Rectal smooth muscle tissue (tissue), 1 donor: ENCODE measurements at regions not wholly inside any gene's neighbourhood (a gene's known extent, or its start where the extent isn't known, plus 50 kb on each side); places are given as distances from the start of the nearest gene placed in this dataset.

Experiments used
- H3K27ac ChIP-seq: one replicate; pipeline ENCODE4 v1.7.0; 2013; ENCODE audit warnings: low read depth, low read length, inconsistent platforms
- H3K27me3 ChIP-seq: one replicate; pipeline ENCODE4 v1.7.0; 2013; ENCODE audit warnings: low read length; ENCODE audit not compliant: control insufficient read depth, insufficient read depth
- H3K36me3 ChIP-seq: one replicate; pipeline ENCODE4 v1.7.0; 2013; ENCODE audit warnings: low read length; ENCODE audit not compliant: control insufficient read depth, insufficient read depth
- H3K4me1 ChIP-seq: one replicate; pipeline ENCODE4 v1.7.0; 2013; ENCODE audit warnings: low read length; ENCODE audit not compliant: control insufficient read depth, insufficient read depth
- H3K4me3 ChIP-seq: one replicate; pipeline ENCODE4 v1.7.0; 2013; ENCODE audit warnings: low read length
- H3K9ac ChIP-seq: one replicate; pipeline ENCODE4 v1.7.0; 2013; ENCODE audit warnings: low read length

DNA sequence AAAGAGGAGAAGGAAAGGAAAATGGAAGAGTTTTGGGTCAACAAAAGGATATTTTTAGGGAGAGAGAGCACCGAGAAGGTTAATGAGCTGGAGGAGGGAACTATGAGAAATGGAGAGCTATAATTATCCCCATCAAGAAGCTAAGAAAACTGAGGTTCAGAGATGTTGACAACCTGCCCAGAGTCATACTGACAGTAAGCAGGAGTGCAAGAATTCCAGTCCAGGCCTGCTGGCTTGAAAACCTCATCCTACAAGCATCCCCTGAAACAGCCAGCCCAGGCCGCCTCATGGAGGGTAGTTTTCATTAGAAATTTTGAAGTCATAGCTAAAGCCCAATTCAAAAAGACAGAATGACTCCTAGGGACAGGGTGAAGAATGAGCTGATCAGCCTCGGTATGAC is 172.1 kb upstream of the LRFN2 start:
- peak overlapping the region; percentile 49 for H3K27ac ChIP-seq
- no peaks in the 10 kb centered on the region for H3K27me3 ChIP-seq
- H3K9ac ChIP-seq = no peak overlapping the region

DNA sequence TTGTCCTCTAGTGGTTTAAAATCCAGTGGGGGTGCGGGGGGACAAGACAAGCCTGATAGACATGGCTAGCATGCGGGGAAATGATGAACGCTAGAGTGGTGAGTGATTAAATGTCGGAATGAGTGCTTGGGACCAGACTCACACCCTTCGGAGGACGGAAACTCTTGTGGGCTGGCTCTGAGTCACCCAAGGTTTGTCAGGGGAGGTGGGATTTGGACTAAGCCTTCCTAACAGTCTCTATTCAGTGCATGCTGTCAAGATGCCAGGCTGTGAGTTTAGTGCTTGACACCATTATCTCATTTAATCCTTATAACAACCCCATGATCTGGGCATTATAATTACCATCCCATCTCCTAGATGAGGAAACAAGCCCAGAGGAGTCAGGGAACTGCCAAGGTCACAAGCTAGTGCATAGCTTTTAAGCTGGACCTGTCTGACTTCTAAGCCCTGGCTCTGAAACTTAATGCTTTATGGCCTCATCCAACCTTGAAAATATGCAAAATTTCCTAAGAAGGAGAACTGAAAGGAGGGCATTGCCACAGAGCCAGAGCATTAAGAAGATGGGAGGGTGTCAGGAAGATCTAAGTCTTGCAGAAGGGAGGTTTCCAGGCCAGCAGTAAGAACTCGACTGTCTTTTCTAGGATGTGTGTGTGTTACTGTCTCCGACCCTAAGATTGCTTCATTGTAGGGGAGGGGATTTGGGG is 168.7 kb upstream of the LRFN2 start:
- no peak overlapping the region for H3K9ac ChIP-seq
- H3K4me1 ChIP-seq = peaks cover 20% of the 10 kb centered on the region
- no peak overlapping the region for H3K4me3 ChIP-seq
- H3K27ac ChIP-seq = peak overlapping the region; percentile 56
- H3K27me3 ChIP-seq = no peaks in the 10 kb centered on the region
- H3K36me3 ChIP-seq = no peaks in the 10 kb centered on the region

More for the DNA sequence above, 172.1 kb upstream of the LRFN2 start:
- peaks cover 18% of the 10 kb centered on the region for H3K4me1 ChIP-seq
- no peak overlapping the region for H3K4me3 ChIP-seq
- H3K36me3 ChIP-seq = no peaks in the 10 kb centered on the region

- Histone ChIP-seq H3K27ac (peak overlapping the region; percentile 69), H3K4me1 (peaks cover 20% of the 10 kb centered on the region), H3K27me3 (no peaks in the 10 kb centered on the region), H3K4me3 (no peak overlapping the region), H3K36me3 (no peaks in the 10 kb centered on the region), H3K9ac (no peak overlapping the region)
Observed at GRCh38 chr6:40755046-40755681, 168.0 kb upstream of the LRFN2 start.

DNA sequence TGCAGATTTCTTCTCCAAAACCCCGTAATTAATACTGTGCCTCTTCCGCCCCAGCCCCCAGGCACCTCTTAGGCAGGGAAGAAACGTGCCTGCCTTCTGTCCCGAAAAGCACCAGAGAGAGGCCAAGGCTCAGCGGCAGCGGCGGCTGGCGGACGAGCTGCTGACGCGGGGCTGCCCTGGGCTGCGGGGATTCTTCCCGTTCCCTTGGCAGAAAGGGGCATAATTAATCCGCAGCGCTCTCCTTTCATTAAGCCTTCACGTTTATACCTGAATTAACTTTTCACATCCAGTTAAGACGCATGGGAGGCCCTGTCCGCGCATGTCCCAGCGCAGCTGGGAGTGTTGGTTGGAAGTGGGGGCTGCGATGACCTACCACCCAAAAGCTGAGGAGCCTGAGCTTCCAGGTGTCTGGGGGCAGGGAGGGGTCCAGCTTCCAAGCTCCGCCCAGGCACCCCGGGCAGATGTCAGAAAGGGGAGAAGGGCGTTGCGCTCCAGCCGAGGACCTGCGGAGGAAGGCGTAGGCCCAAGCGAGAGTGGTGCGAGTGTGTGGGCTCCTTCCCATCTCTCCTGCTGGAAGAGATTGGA is 167.4 kb upstream of the LRFN2 start:
- peak overlapping the region; percentile 69 for H3K27ac ChIP-seq
- no peak overlapping the region for H3K4me3 ChIP-seq
- peaks cover 14% of the 10 kb centered on the region for H3K4me1 ChIP-seq
- H3K36me3 ChIP-seq = no peaks in the 10 kb centered on the region
- no peak overlapping the region for H3K9ac ChIP-seq
- H3K27me3 ChIP-seq = no peaks in the 10 kb centered on the region

DNA sequence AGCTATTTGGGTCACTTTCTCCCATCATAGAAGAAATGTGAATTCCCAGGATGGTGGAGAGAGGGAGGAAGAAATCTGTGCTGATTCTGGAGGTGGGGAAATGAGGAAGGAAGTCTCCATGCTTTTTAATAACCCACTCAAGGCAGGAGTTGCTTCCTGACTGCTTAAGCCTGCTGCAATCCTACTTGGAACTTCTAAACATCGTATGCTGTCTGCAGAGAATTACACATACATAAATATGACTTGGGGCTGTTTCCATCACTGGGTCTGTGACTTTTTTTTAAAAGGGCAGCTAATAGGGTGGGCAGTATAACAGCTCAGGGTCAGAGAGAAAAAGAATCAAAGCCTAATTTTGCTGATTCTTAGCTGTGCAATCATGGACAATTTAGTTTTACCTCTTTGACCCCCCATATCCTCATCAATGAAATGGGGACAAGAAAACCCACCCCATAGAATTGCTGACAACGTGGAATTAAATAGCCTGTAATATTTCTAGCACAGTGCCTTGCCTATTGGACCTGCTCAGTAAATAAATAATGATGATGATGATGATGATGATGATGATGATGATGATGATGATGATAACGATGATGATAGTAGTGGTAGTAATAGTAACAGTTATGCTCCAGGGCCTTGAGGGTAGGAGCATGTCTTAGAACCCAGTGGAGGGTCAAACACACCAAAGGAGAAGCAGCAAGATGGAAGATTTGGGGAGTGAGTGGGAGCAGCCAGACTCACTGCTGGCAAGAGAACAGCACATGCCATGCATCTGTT is 166.7 kb upstream of the LRFN2 start:
- H3K27ac ChIP-seq = no peak overlapping the region
- H3K4me3 ChIP-seq = no peak overlapping the region
- no peak overlapping the region for H3K9ac ChIP-seq
- H3K36me3 ChIP-seq = no peaks in the 10 kb centered on the region
- no peaks in the 10 kb centered on the region for H3K27me3 ChIP-seq
- peaks cover 14% of the 10 kb centered on the region for H3K4me1 ChIP-seq

DNA sequence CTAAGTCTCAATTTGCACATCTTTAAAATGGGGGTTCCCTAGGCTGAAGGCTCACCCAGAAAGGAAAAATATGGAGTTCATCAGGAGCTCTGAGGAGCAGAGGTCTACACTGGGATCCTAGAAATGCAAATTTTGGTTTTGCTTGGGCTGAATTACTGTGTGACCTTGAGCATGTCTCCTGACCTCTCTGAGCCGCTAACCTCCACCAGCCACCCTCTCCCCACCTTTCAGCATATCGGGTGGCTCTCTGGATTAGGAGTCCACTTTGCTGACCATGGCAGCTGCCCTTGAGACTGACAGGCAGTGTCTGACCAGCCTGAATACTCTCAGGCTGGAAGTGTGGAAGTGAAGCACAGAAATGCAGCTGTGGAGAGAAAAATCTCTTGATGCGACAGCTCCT is 165.9 kb upstream of the LRFN2 start:
- Histone ChIP-seq H3K4me1 (peaks cover 14% of the 10 kb centered on the region), H3K9ac (no peak overlapping the region), H3K4me3 (no peak overlapping the region), H3K36me3 (no peaks in the 10 kb centered on the region), H3K27me3 (no peaks in the 10 kb centered on the region), H3K27ac (no peak overlapping the region)

DNA sequence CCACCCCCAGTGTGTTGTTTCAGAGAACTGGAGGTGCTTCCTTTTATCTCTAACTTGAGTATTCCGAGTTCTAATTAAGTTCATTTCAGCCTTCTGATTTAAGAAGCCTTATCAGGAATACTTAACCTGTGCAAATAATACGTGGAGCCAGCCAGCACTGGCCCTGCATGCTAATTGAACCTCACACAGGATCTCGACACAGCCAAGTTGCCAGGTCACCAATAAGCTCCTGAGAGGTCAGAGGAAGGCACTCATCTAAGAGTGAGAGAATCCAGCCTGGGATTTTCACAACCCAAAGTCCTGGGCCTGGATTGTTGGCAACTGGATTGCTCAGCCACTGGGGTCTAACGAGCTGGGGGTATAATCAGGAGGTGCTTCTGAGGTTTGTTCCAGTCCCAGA is 157.7 kb upstream of the LRFN2 start:
- Histone ChIP-seq H3K27ac (no peak overlapping the region), H3K4me3 (no peak overlapping the region), H3K27me3 (no peaks in the 10 kb centered on the region), H3K4me1 (no peaks in the 10 kb centered on the region), H3K36me3 (no peaks in the 10 kb centered on the region), H3K9ac (no peak overlapping the region)

- no peak overlapping the region for H3K27ac ChIP-seq
- no peak overlapping the region for H3K4me3 ChIP-seq
- no peaks in the 10 kb centered on the region for H3K36me3 ChIP-seq
- H3K9ac ChIP-seq = no peak overlapping the region
- H3K4me1 ChIP-seq = no peaks in the 10 kb centered on the region
- H3K27me3 ChIP-seq = no peaks in the 10 kb centered on the region
Observed at GRCh38 chr6:40743690-40744446, 156.7 kb upstream of the LRFN2 start.

GRCh38 chr6:40743226-40743625 is 156.1 kb upstream of the LRFN2 start:
- Histone ChIP-seq H3K4me3 (no peak overlapping the region), H3K9ac (no peak overlapping the region), H3K27me3 (no peaks in the 10 kb centered on the region), H3K4me1 (no peaks in the 10 kb centered on the region), H3K27ac (no peak overlapping the region), H3K36me3 (no peaks in the 10 kb centered on the region)

- Histone ChIP-seq H3K36me3 (no peaks in the 10 kb centered on the region), H3K27me3 (no peaks in the 10 kb centered on the region), H3K4me1 (no peaks in the 10 kb centered on the region), H3K9ac (no peak overlapping the region), H3K4me3 (no peak overlapping the region), H3K27ac (no peak overlapping the region)
Observed at GRCh38 chr6:40740518-40740917, 153.4 kb upstream of the LRFN2 start.

DNA sequence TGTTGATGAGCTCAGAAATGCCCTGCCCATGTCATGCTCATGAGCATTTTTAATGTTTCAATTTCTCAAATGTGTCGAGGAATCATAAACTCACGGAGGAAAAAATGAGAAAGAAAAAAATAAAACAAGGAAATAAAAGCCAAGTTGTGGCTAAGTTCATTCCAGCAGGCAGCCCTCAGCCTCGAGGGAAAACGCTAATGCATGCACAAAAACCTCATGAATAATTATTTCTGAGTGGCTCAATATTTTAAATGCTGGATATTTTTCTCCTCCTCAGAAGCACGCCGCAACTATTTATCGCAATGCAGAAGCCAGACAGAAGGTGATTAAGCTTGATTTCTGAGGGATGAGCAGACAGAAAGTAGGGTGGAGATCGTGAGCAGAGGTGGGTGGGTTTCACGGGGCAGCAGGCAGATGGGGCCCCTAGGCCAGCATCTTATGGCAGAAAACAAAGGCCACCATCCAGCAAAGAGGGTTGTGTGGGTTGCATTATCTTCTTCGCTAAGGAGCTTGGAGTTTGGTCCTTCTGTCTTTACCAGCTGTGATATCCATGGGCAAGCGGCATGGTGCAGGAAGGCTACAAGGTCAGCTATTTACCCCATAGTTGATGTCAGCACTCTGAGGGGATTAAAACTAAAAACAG is 151.5 kb upstream of the LRFN2 start:
- Histone ChIP-seq H3K9ac (no peak overlapping the region), H3K4me3 (no peak overlapping the region), H3K4me1 (no peaks in the 10 kb centered on the region), H3K36me3 (no peaks in the 10 kb centered on the region), H3K27ac (no peak overlapping the region), H3K27me3 (no peaks in the 10 kb centered on the region)
